Karpas-422 (cell line): ENCODE measurements at regions not wholly inside any gene's neighbourhood (a gene's known extent, or its start where the extent isn't known, plus 50 kb on each side); places are given as distances from the start of the nearest gene placed in this dataset.

ENCODE experiments used
- DNase-seq: peaks from one replicate; pipeline ENCODE4 v3.0.0-alpha.2; 2015
- H2AFZ ChIP-seq: fragments of 200-600 bp; sonication (generic); 2 replicates; pipeline ENCODE4 v1.6.1; 2014; ENCODE audit warnings: antibody characterized with exemption, low read length, mixed read lengths
- H3K27ac ChIP-seq: fragments of 200-600 bp; sonication (generic); 2 replicates; pipeline ENCODE4 v1.5.1; 2014; ENCODE audit warnings: mild to moderate bottlenecking, low read length, moderate library complexity
- H3K27me3 ChIP-seq: fragments of 200-600 bp; sonication (generic); 2 replicates; pipeline ENCODE4 v1.6.1; 2014; ENCODE audit warnings: low read length, mixed read lengths
- H3K36me3 ChIP-seq: fragments of 200-600 bp; sonication (generic); 2 replicates; pipeline ENCODE4 v1.6.1; 2014; ENCODE audit warnings: low read length, mixed read lengths; ENCODE audit not compliant: insufficient read depth
- H3K4me1 ChIP-seq: fragments of 200-600 bp; sonication (generic); 2 replicates; pipeline ENCODE4 v1.6.1; 2014; ENCODE audit warnings: mild to moderate bottlenecking, low read length, mixed read lengths
- H3K4me2 ChIP-seq: fragments of 200-600 bp; sonication (generic); 2 replicates; pipeline ENCODE4 v1.6.1; 2014; ENCODE audit warnings: low read length, low read depth, mild to moderate bottlenecking; ENCODE audit not compliant: poor library complexity, severe bottlenecking
- H3K4me3 ChIP-seq: fragments of 200-600 bp; sonication (generic); 2 replicates; pipeline ENCODE4 v1.5.1; 2014; ENCODE audit warnings: mild to moderate bottlenecking, antibody characterized with exemption, low read length, mixed read lengths
- H3K79me2 ChIP-seq: fragments of 200-600 bp; sonication (generic); 2 replicates; pipeline ENCODE4 v1.6.1; 2014; ENCODE audit warnings: mild to moderate bottlenecking, low read length, mixed read lengths
- H3K9ac ChIP-seq: fragments of 200-600 bp; sonication (generic); 2 replicates; pipeline ENCODE4 v1.6.0; 2014; ENCODE audit warnings: low read length
- H3K9me2 ChIP-seq: fragments of 200-600 bp; sonication (generic), shearing (Covaris generic); replicated peaks from 2 replicates; pipeline ENCODE4 v1.6.0; 2014; ENCODE audit warnings: mild to moderate bottlenecking, low read length, moderate library complexity; ENCODE audit not compliant: insufficient read depth
- H3K9me3 ChIP-seq: fragments of 300-700, 200-600 bp; sonication (generic); 2 replicates; pipeline ENCODE4 v1.6.1; 2014; ENCODE audit warnings: low read length, mixed read lengths
- H4K20me1 ChIP-seq: fragments of 200-600 bp; sonication (generic); 2 replicates; pipeline ENCODE4 v1.6.1; 2014; ENCODE audit warnings: mild to moderate bottlenecking, antibody characterized with exemption, low read length, low read depth; ENCODE audit not compliant: insufficient read depth

DNA sequence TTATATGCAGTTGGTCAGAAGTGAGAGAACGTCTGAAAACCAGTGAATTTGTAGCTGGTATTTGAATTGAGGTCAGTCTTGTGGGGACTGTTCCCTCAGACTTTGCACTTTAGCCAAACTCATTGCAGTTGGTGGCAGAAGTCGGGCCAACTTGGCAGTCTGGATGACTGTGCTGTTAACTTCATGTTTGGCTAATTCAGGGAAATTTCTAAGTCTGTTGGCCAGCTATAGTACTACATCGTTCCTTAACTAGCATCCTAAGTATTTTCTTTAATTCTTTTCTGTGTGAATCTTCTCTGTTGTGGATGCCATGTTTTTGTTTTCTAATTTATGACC is 806.8 kb upstream of the GCFC2 start:
- Histone ChIP-seq H3K4me2 (no peak overlapping the region), H3K79me2 (no peaks in the 10 kb centered on the region), H3K4me1 (no peaks in the 10 kb centered on the region), H3K27me3 (no peaks in the 10 kb centered on the region), H3K9me2 (no peaks in the 10 kb centered on the region), H4K20me1 (no peaks in the 10 kb centered on the region), H3K36me3 (no peaks in the 10 kb centered on the region), H3K9me3 (peaks cover 30% of the 10 kb centered on the region), H3K27ac (no peak overlapping the region), H3K4me3 (no peak overlapping the region), H3K9ac (no peak overlapping the region), H2AFZ (no peak overlapping the region)
- no peak for DNase-seq

DNA sequence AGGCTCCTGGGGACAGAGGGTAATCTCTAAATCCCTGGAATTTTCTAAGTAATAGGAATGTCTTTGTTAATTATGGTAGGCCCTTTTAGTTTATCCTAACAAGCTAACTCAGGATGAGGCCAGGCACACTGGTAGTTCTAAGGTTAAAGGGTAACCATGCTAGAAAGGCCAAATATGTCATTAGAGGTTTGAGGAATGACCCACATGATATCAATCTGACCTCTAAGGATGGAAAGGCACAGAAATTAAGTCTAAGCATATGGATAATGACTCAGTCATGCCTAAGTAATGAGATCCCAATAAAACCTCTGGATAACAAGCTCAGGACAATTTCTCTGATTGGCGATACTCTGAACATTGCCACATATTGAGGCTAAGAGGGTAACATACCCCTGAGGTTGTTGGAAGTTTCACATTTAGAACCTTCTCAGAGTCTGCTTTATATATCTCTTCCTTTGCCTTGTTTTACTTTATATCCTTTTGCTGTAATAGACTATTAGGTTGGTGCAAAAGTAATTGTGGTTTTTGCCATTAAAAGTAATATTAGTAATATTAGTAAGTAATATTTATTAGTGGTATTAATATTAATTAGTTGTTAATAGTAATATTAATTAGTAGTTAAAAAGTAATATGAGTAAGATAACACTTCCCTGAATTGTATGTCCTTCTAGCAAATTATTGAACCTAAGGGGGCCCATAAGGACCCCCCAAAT is 806.3 kb upstream of the GCFC2 start:
- H3K4me1 ChIP-seq = no peaks in the 10 kb centered on the region
- no peaks in the 10 kb centered on the region for H3K9me2 ChIP-seq
- no peak overlapping the region for H2AFZ ChIP-seq
- no peaks in the 10 kb centered on the region for H3K36me3 ChIP-seq
- H3K4me3 ChIP-seq = no peak overlapping the region
- H3K27ac ChIP-seq = no peak overlapping the region
- no peaks in the 10 kb centered on the region for H4K20me1 ChIP-seq
- no peak for DNase-seq
- no peaks in the 10 kb centered on the region for H3K27me3 ChIP-seq
- H3K79me2 ChIP-seq = no peaks in the 10 kb centered on the region
- H3K9me3 ChIP-seq = peaks cover 27% of the 10 kb centered on the region
- H3K4me2 ChIP-seq = no peak overlapping the region
- H3K9ac ChIP-seq = no peak overlapping the region

DNA sequence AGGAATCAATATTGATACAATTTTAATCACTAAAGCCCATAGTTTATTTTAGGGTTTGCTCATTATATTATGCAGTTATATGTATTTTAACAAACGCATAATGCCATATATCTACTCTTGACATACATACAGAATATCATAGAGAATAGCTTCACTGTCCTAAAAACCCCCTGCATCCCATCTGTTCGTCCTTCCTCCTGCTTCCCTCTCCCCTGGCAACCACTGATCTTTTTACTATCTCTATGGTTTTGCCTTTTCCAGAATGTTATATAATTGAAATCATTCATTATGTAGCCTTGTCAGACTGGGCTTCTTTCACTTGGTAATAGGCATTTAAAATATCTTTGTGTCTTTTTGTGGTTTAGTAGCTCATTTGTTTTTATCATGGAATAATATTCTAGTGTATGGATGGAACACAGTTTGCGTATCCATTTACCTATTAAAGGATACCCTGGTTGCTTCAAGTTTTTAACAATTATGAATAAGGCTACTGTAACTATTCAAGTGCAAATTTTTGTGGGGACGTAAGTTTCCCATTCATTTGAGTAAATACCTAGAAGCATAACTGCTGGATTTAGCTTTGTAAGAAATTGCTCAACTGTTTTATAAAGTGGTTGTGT is 801.6 kb upstream of the GCFC2 start:
- Histone ChIP-seq H3K27me3 (no peaks in the 10 kb centered on the region), H2AFZ (no peak overlapping the region), H3K4me1 (no peaks in the 10 kb centered on the region), H3K9me3 (peaks cover 14% of the 10 kb centered on the region), H3K79me2 (no peaks in the 10 kb centered on the region), H4K20me1 (no peaks in the 10 kb centered on the region), H3K9me2 (no peaks in the 10 kb centered on the region), H3K4me2 (no peak overlapping the region), H3K27ac (no peak overlapping the region), H3K9ac (no peak overlapping the region), H3K36me3 (no peaks in the 10 kb centered on the region), H3K4me3 (no peak overlapping the region)
- no peak for DNase-seq

DNA sequence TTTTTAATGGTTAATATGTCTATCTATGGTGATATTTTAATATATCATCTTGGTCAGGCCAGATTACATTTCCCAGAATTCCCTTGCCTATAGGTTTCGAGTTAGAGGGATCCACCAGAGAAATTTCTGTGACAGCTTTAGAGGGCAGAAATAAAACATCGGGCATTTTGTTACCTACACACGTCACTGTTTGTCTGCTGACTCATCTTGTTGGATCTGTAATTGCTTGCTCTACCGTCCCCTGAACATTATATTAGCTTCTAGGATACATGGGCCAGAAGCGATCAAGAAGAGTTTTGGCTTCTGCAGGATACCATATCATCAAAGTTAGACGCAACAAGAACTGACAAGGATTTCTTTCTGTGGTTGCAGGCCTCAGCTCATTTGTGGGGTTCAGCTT is 795.8 kb upstream of the GCFC2 start:
- Histone ChIP-seq H3K27me3 (no peaks in the 10 kb centered on the region), H3K79me2 (no peaks in the 10 kb centered on the region), H4K20me1 (no peaks in the 10 kb centered on the region), H3K27ac (no peak overlapping the region), H3K4me1 (no peaks in the 10 kb centered on the region), H3K9me3 (peaks cover 11% of the 10 kb centered on the region), H3K4me3 (no peak overlapping the region), H3K9me2 (0 out of 2 replicates have a peak, but pooled peaks cover 3% of the 10 kb centered on the region), H2AFZ (no peak overlapping the region), H3K9ac (no peak overlapping the region), H3K4me2 (no peak overlapping the region), H3K36me3 (no peaks in the 10 kb centered on the region)
- DNase-seq = no peak

DNA sequence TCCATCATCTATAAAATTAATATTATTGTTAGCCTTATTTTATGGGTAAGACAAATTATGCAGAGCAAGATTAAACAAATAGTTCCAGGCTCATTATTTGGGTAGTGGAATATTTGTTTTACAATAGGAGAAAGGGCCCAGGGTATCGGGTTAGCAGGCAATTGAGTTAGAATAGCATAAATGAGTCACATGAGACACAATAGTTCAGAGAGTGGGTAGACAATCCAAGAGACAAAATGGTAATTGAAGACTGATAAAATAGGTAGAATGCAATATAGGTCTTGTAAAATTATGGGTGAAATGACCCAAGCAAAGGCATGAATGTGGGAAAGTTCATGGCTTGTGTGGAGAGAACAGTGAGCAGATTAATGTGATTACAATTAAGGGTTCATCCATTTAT is 790.9 kb upstream of the GCFC2 start:
- Histone ChIP-seq H3K9ac (no peak overlapping the region), H3K4me3 (no peak overlapping the region), H3K4me2 (no peak overlapping the region), H2AFZ (no peak overlapping the region), H3K9me3 (peaks cover 29% of the 10 kb centered on the region), H3K79me2 (no peaks in the 10 kb centered on the region), H3K9me2 (0 out of 2 replicates have a peak, but pooled peaks cover 3% of the 10 kb centered on the region), H3K36me3 (no peaks in the 10 kb centered on the region), H3K4me1 (no peaks in the 10 kb centered on the region), H3K27me3 (no peaks in the 10 kb centered on the region), H3K27ac (no peak overlapping the region), H4K20me1 (no peaks in the 10 kb centered on the region)
- no peak for DNase-seq

DNA sequence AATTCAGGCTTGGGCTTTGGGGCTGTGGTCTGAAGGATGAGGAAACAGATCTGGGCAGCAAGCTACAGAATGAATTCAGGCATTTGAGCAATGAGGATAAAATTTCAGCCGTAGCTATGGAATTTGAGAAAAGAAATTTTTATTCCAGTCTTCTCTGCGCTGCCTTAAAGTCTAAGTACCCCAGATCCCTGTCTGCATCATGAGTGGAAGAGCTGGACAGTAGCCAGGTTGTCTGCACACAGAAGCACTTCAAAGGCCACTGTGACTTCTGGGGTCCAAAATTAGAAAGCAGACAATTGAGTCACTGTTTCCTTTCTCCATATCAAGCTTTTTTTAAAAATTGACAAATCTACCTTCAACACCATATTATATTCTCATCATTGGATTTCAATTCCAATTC is 787.6 kb upstream of the GCFC2 start:
- Histone ChIP-seq H3K4me3 (no peak overlapping the region), H3K4me2 (no peak overlapping the region), H3K27me3 (no peaks in the 10 kb centered on the region)

DNA sequence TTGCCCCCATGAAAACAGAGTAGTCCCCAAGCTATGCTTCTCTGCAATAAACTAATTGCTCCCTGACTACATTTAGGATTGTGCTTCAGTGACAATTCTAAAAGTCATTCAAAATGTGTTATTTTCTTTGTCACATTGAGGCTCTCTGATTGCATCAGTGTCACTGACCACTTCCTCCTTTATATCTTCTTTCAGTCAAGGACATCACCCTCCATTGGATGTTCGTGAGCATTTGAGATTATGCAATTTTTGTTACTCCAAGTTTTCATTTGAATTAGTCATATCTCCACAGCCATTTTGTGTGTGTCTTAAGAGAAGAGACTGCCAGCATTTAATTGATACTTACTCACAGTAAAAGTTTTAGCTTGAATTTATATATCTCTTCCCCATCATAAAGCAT is 780.8 kb upstream of the GCFC2 start:
- H4K20me1 ChIP-seq = no peaks in the 10 kb centered on the region
- no peak overlapping the region for H3K9ac ChIP-seq
- no peaks in the 10 kb centered on the region for H3K27me3 ChIP-seq
- no peak for DNase-seq
- H3K79me2 ChIP-seq = no peaks in the 10 kb centered on the region
- H3K9me3 ChIP-seq = peaks cover 7% of the 10 kb centered on the region
- no peaks in the 10 kb centered on the region for H3K36me3 ChIP-seq
- H3K4me1 ChIP-seq = no peaks in the 10 kb centered on the region
- no peak overlapping the region for H3K4me3 ChIP-seq
- no peaks in the 10 kb centered on the region for H3K9me2 ChIP-seq
- H3K4me2 ChIP-seq = no peak overlapping the region
- H2AFZ ChIP-seq = no peak overlapping the region
- no peak overlapping the region for H3K27ac ChIP-seq

More for the DNA sequence above, 787.6 kb upstream of the GCFC2 start:
- no peak overlapping the region for H2AFZ ChIP-seq
- no peak overlapping the region for H3K27ac ChIP-seq
- H3K79me2 ChIP-seq = no peaks in the 10 kb centered on the region
- H3K9me3 ChIP-seq = peaks cover 30% of the 10 kb centered on the region
- no peaks in the 10 kb centered on the region for H4K20me1 ChIP-seq
- no peak for DNase-seq
- 0 out of 2 replicates have a peak, but pooled peaks cover 3% of the 10 kb centered on the region for H3K9me2 ChIP-seq
- H3K9ac ChIP-seq = no peak overlapping the region
- no peaks in the 10 kb centered on the region for H3K4me1 ChIP-seq
- no peaks in the 10 kb centered on the region for H3K36me3 ChIP-seq

DNA sequence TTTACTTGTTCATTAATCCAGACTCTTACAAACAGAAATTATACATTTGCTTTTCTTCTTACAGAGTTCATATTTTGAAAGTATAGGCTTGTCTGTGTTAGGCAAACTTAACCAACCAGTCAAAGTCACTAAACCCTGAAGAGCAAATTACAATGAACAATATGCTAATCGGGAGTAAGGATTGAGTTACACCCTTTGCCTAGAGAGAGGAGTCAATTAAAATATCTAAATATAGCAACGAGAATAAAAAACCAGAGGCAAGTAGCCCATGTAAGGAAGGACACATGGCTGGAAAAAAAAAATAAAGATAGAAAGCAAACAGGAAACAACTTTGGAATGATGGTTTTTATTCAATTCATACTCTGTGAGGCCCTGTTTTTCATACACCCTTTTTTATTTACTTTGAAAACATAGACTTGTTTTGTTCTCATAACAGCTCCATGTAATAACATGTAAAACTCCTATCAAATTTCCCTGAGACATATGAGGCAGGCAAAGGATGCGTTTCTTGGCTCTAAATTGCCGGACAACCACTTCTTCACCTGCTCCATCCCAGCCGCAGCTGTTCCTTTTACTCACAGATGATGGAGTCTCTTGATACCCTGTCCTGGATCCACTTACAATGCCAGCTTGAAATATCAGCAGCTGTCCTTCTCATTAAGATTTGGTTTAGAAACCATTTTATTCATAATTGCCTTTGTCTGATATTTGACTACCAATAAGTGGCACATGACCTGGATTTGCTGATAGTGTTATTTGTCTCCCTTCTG is 767.7 kb upstream of the GCFC2 start:
- Histone ChIP-seq H2AFZ (no peak overlapping the region), H3K4me3 (no peak overlapping the region), H3K4me1 (no peaks in the 10 kb centered on the region), H3K9me2 (no peaks in the 10 kb centered on the region), H4K20me1 (no peaks in the 10 kb centered on the region), H3K27ac (no peak overlapping the region), H3K79me2 (no peaks in the 10 kb centered on the region), H3K9ac (no peak overlapping the region), H3K27me3 (no peaks in the 10 kb centered on the region), H3K36me3 (no peaks in the 10 kb centered on the region), H3K9me3 (peaks cover 43% of the 10 kb centered on the region), H3K4me2 (no peak overlapping the region)
- DNase-seq = no peak
